HG02610 (cell line): ENCODE measurements at regions not wholly inside any gene's neighbourhood (a gene's known extent, or its start where the extent isn't known, plus 50 kb on each side); places are given as distances from the start of the nearest gene placed in this dataset.
"Not testable (repeated sequence)": the region's sequence is repeated elsewhere in the genome, so short reads cannot be mapped to it uniquely, and the experiment has no call there.

Experiments used
- ATAC-seq: cut with Tn5 transposase; IDR thresholded peaks from one replicate; pipeline ENCODE4 v1.9.1; 2021; ENCODE audit warnings: mild to moderate bottlenecking, moderate library complexity; ENCODE audit not compliant: unreplicated experiment

DNA sequence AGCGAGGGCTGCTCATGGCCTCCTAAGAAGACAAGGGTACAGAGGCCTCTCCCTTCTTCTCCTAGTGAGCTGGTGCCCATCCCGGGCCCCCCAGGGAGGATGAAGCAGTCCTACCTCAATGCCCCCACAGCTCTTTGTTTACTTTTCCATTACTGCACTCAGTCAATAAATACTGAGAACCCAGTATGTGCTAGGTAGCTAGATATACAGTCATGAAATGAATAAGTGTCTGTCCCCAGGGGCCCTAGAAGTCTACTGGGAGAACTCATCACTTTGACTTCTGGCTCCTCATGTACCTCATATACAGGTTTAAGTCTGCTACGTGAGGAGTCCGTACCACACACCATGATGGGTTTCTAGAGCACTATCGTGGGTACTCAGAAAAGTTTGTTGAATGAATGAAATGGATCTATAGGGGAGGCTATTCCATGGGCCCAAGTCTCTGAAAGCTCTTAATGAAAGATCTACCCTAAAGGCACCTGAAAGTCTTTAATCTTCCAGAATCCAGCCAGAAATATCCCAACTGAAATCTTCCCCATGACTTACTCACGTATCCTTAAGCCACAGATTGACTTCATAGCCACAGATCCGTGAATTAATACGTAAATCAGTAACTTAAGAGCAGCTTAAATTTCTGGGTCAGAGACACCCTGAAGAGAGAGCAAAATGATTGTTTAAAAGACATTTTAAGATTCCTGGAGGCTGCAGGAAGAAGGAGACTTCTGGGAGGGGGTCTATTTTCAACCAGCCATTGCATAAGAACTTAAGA lies 51.6 kb upstream of the POMP start:
- no peak for ATAC-seq

DNA sequence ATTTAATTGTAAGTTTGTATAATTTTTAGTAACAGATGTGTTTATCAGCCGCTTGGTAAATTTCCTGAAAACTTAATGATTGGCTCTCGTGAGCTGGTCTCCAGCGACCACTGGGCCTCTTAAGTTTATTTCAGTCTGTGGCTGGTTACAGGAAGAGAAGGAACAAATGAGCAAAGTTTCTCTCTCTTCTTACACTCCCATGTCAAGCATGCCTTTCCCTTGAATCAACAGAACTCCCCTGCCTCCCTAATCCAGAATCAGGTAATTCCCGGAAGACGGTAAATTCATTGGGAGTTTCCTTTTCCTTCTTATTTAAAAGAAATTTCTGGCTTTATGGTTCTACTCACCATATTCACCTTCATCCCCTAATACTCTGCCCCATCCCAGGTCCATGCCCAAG lies 52.5 kb upstream of the POMP start:
- ATAC-seq, result no peak

DNA sequence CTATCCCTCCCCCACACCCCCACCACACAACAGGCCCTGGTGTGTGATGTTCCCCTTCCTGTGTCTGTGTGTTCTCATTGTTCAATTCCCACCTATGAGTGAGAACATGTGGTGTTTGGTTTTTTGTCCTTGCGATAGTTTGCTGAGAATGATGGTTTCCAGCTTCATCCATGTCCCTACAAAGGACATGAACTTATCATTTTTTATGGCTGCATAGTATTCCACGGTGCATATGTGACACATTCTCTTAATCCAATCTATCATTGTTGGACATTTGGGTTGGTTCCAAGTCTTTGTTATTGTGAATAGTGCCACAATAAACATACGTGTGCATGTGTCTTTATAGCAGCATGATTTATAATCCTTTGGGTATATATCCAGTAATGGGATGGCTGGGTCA lies 53.8 kb upstream of the POMP start:
- ATAC-seq, result not testable (repeated sequence)

DNA sequence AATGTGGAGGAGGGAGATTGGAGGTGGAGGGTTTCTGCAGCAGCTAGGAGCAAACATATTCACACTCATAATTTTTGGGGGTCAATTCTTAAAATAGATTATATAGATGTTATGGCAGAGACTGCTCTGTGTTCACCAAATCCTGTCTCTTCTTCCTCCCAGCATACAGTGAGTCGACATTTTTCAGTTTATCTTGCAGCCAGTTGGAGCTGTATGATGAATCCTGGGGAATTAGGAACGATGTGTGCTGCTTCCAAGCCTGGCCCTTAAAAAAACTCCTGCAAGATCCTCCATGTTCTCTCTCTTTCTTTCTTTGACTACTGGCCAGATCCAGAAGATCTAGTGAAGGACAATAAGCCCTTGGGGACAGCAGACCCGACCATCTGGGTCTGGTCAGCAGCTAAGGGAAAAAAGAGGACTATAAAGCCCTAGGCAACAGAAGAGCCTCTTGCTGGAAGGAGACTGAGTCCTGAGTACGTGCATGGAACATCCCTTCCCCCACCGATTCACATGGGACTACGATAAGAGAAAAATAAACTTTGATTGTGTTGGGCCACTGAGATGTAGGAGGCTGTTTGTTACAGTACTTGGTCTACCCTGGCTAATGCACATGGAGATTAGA lies 55.8 kb upstream of the POMP start:
- no peak for ATAC-seq

DNA sequence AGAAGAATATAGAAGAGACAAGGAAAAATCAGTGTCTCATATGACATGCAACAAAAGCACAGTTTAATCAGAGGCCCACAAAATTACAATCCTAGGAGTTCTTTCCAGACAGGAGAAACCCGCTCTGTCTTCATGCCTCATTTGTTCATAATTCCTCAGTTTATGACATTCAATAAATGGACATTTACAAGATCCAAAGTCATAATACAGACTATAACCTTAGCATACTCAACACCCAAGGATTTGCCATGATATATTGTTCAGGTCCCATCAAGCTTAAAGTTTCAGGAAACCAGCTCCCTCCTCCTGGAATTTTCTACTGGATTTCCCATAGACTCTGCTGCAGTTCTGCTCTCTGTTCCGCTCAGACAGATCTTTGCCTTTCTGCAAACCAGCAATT lies 56.4 kb upstream of the POMP start:
- no peak for ATAC-seq

DNA sequence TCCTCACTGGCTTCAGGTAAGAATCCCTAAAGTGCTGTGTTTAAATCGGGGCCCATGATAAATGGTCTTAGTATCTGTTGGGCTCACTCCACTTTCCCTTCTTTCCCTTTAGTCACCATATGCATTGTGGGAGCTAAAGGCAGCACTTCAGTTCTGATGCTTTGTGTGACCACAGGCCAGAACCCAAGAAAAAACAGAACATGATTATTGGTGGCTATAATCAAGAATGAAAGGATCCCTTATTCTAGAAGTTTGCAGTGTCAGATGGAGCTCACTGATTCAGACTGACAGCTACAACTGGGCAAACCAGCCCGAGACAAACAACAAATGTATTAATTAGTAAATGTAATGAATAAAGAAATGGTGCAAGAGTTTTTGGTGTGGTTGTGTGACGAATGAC lies 57.3 kb upstream of the POMP start:
- no peak for ATAC-seq

DNA sequence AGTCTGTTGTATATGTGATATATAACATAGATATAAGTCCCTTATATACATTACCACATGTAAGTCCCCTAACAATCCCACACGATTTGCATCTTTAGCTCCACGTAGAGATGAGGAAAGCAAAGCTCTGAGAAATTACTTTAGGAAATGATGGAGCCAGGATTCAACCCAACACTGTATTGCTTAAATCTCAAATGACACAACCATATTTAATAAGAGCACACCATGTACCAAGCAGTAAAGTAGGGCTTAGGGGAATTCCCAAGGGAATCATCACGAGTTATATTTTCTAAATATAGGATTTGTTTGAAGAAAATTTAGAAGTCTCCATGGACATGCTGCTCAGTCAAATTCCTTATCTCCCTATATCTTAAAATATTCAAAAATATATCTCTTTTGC lies 61.3 kb upstream of the POMP start:
- ATAC-seq, result no peak

DNA sequence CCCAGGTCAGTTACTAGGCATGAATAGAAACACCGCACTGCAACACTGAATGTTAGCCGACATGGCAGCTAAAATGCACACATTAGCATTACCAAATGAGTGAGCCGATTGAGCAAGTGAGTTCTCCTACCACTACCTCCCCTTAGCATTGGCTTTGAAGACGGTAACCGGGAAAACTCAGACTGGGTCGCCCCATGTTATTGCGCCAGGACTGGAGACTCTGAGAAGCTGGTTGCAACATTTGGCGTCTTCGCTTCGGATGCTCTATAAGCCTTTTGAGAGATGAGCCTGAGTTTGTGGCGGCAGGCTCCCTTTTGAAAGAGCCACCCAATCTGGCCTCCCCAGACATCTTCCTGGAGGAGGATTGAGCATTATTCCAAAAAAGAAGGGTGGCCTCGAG lies 68.5 kb upstream of the POMP start:
- no peak for ATAC-seq

DNA sequence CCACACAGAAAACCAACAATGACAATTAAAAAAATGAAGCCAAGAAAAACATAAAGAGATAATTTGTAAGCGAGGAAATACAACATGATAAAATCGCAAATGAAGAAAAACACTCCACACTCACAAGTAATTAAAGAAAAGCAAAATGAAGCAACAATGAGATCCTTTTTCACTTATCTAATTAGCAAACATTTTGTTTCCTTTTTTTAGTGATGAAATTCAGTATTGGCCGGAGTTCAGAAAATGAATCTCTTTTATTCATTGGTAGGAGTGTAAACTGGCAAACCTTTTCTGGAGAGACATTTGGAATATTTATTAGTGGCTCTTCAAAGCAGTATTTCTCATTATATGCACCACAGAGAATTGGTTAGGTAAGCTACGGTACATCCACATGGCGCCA lies 70.6 kb upstream of the POMP start:
- ATAC-seq, result no peak

DNA sequence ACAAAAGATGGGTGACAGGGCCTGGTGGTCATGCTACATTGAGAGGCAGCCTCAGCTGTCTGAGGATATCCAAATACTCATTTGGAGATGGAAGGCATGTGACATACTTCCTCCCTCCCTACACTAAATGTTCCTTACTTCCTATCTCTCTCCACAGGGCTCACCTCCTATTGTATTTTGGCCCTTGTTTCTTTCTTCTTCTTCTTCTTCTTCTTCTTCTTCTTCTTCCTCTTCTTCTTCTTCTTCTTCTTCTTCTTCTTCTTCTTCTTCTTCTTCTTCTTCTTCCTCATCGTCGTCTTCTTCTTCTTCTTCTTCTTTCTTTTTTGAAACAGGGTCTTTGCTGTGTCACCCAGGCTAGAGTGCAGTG lies 71.8 kb upstream of the POMP start:
- no peak for ATAC-seq

DNA sequence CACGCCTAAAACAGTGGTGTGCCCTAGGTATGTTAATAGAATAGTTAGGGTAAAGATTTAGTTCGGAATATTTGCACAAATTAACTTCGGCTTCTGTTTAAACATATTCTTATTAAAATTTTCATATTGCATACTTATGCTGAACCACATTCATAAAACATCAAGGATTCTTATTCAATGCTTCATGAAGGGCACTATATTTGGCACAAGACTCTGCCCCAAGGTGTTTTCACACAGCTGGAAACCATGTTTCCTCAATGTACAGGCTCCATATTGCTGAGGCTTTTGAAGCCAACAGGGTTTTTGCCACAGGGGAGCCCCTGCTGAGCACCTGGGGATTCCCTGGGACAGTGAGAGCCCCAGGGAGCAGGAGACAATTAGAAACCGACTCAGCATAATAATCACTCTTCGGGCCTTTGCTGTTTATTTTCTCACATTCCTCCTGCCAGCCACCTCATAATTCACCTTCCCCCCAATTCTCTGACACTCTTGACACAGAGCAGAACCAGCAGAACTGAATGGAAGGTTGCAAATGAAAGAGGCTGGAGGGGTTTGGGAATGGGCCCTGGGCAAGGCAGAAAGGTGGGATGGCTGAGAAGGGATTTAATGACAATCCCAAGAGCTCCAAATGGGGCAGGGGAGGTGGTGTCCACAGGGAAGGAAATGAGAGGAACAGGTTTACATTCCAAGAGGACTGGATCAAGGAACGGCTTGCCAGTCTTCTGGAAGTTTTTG lies 72.3 kb upstream of the POMP start:
- no peak for ATAC-seq

DNA sequence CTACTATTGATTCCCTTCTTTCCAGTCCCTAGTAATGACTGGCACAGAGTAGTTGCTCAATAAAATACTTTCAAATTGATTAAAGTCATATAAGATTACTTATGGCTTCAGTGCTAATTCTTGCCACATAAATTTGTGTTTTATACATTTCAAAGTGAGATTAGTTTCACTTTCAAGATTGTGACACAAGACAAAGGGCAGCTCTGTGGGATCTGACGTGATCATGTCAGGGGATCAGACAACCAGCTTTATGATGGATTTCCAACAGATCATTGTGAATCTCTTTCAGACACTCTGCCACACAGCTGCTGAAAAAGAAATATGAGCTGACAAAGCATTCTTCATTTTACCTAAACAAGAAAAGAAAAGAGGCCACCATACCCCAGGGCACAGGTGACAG lies 73.4 kb upstream of the POMP start:
- no peak for ATAC-seq

DNA sequence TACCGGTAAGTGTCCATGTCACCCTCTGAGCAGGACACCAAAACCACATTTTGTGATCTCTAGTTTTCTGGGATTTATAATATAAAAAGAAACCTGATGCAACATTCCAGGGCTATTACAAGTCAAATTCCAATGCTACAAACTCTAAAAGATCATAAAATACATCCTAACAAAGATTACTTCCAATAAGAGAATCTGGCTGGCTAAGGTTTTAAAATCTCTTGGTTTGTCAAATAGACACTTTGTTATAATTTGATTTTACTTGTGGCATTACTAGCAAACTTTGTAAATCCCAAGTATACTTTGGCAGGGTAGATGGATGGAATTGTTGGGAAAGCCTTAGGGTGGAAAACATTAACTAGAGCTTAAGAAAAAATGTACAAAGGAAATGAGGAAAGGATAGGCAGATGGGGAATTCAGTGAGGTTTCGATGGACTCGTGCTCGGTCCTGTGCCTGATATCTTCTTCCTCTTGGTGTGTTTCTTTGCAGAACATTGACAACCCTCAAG lies 74.0 kb upstream of the POMP start:
- ATAC-seq, result no peak

DNA sequence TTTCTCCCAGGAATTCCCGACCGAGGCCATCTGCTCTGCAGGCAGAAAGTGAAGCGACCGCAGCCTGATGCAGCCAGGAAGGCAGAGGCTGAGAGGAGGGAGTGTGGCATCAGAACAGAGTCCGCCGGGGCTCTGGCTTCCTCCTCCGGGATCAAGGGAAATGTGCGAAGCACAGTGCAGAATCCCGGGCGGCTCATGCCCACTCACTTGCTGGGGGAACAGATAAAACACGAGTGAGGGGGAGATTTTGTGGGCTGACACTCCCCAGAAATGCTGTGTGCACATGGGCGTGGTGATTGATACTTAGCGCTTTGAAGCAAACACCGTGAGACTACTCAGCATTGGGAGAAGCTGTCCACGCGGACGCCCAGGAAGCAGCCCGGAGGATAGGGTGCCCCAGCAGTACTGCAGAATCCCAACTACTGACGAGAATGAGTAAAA lies 75.3 kb upstream of the POMP start:
- no peak for ATAC-seq

DNA sequence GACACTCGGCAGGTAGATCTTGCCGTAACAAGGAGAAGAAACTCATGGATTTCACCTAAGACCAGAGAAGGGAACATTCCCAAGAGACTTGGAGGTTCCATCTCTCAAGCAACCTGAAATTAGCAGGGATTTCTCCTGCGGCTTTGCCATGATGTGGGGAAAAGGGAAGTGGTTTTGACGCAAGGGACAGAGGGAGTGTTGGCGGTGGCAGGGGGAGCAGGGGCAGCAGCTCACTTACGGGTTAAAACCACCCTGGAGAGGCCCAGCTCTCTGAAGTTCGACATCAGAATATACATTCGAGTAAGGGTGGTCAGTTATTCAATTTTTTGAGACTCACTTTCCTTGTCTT lies 76.1 kb upstream of the POMP start:
- no peak for ATAC-seq

DNA sequence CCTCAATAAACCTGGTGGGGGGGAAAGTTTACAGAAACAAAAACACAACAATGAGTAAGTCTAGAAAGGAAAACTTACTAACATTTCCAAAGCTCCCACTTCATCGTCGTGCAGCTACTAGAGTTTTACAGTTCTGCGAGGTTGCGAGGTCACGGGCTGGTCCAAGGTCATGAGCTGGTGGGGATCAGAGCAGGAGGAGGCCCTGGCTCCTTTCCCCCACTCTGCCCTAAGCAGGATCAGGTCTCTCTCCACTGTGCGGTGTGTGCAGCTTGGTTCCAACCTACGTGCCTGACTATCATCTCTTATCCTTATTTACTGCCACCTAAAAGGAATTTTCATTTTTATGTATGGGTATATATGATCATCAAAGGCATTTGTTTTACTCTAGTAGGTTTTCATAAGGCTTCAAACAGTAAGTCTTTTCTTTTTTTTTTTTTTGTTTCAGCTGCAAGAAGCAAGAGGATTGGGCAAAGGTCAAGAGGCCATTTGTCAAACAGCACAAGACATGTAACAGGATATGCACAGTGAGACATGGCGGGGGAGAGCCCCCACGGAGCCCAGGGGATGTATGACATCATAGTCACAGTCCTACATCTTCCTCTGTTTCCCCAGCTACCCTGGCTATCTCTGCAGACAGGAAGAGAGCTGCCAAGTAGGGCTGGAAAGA lies 76.6 kb upstream of the POMP start:
- peak; percentile 49 for ATAC-seq

DNA sequence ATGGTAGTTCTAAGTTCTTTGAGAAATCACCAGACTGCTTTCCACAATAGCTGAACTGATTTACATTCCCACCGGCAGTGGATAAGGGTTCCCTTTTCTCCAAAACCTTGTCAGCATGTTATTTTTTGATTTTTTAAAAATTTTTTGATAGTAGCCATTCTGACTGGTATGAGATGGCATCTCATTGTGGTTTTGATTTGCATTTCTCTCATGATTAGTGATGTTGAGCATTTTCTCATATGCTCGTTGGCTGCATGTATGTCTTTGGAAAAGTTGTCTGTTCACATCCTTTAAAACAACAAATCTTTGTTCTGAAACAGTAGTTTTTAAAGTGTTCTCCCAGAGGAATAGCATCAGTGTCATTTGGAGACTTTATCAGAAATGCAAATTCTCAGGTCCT lies 77.5 kb upstream of the POMP start:
- ATAC-seq, result no peak

DNA sequence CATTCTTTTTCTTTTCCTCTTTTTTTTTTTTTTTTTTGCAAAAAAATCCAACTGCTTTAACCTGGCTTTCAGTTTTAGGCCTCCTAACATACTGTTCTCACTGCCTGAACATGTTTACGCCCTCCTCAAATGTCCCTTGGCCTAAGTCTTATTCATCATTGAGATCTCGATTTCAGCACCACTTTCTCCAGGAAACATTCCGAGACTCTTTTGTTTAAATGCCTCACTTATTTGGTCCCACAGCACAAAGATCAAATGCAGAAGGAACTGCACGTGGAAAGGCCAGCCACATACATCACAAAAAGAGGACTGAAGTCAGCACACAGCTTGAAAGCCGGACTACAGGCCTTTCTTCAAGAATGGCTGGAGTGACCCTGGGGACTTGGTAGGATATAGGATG lies 79.2 kb upstream of the POMP start:
- no peak for ATAC-seq

DNA sequence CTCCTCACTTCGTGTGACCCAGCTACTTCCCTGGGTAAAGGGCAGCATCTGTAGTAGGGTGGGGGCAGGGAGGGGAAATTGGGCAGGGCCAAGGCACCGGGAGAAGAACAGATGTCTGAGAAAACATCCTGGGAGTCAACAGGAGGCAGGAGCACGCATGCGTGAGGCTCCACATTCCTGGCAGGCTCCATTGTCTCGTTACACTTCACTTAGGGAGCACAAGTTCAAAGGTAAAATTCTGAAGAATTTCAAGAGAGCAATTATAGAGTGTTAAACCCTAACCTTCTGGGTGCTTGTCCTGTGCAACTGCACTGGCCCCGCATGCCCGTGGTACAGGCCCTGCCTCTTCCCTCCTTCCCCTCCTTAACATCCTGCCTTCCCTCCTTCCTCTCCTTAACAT lies 79.6 kb upstream of the POMP start:
- ATAC-seq, result no peak

DNA sequence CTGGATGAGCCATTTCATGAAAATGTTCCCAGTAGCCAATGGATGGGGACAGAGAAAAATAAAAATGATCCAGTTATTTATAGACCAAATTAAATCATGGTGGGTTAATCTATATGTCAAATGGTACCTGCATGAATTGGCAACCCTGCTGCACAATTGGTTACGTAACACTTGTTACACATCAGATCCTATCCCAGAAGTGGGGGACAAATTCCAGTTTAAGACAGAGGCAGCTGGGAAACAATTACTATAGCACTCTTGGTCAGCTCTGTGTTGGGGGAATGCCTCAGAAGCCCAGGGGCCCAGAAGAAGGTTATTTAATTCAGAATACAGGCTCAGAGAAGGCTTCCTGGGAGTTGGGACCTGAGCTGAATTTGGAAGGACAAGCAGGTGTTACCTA lies 81.1 kb upstream of the FLT1 start:
- no peak for ATAC-seq

DNA sequence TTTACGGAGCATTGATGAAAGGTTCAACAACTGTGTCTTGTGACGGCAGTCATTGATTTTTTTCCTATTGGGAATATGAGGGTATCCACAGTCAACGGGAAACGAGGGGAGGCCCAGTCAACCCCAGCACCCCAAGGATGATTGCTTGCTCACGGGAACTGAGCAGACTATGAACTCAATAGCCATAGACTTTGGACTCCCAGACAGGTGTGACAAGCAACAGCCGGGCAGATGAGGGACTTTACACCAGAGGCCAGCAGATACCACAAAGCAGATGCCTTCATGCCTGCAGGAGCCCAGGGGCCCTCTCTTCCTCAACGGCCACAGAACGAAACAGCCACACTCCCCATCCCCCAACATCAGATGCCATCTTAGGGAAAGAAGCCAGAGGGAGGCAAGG lies 80.3 kb upstream of the FLT1 start:
- no peak for ATAC-seq
